ENCODE measurements at regions not wholly inside any gene's neighbourhood (a gene's known extent, or its start where the extent isn't known, plus 50 kb on each side); places are given as distances from the start of the nearest gene placed in this dataset.

DNA sequence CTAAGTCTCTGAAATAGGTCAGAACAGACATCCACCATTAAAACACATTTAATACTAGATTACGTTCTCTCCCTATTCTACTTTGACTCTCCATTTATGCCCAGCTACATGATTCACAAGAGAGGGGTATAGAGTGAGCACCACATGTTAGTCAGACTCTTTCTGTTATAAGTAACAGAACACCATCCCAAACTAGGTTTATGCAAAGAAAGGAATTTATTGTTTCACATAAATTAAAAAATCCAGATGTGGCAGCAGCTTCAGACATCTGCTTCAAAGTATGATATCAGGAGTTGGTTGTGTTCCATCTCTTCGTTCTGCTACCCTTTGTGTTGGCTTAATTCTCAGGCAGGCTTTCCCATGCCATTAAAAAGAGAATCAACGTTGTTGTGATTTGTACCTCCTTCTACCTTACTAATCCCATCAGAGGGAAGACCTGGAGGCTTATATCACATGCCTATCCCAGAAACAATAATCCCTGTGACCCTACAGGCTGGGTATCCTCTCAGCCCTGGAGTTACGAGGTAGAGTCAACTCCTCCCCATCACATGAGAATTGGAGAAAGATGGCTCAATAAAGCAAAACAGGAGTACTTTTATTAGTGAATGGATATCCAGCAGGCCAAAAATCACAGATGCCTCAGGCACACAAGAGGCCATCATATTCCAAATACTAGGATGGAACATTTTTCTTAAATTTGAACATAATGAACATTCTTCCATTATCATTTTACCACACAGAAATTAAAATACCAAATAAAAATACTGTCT lies 163.2 kb downstream of the SLC7A11 start:
- no peak for DNase-seq

DNA sequence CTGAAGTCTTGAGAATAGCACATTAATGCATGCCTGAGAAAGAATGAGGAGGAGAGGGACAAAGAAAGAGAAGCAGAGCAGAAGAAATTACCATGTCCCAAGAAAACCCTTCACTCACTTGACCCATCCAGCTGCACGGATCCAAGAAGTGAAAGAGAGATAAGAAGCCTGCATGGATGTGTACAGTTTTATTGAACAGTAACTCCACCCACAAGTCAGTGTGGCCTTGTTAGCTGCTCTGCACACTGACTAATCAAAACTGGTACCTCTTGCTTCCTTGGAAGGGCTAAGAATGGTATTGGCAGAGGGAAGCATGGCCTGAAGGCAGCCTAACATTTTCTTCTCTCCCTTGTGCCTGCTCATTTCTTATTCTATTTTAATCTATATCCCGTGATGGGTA lies 163.9 kb downstream of the SLC7A11 start:
- no peak for DNase-seq

DNA sequence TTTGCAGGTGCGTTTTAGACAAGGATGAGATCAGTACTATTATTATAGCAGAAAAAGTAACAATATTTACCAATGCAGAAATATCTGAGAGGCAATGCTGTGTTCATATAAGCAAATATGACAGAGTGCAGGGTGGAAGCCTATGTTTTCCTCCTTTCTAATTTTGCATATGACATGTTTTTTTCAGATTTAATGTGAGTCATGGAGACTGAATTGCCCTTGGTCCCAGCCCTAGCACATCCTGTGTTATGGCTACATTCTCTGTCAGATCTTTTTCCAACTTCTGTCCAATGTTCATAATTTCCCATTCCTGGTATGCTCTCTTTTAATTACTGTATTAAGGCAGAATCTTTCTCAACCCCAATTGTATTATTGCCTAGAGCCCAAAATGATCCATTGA lies 165.6 kb downstream of the SLC7A11 start:
- DNase-seq, result no peak

DNA sequence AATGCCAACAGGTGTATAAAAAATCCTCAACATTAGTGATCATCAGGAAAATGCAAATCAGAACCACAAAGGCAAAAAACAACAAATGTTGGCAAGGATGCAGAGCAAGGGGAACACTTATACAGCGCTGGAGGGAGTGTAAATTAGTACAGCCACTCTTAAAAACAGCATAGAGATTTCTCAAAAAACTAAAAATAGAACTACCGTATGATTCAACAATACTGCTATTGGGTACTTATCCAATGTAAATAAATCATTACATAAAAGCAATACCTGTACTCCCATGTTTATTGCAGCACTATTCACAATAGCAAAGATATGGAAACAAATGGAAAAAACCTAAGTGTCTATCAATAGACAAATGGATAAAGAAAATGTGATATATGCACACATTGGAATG lies 171.3 kb downstream of the SLC7A11 start:
- DNase-seq, result no peak

DNA sequence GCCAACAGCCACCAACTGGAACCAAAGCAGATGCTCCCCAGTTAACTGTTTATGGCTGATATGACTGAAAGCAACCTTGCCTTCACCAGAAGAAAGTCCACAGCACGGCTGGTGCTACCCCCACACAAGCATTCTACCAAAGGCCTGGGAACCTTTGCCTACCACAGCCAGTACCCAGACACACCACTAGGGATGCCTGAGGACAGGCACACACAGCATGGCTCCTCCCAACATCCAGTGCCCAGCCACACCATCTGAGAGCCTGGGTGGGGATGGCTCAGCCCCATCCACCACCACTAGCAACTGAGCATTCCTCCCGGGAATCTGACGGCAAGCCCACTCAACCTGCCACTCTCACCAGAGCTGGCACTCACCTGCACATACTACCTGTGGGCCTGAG lies 178.6 kb downstream of the SLC7A11 start:
- no peak for DNase-seq

DNA sequence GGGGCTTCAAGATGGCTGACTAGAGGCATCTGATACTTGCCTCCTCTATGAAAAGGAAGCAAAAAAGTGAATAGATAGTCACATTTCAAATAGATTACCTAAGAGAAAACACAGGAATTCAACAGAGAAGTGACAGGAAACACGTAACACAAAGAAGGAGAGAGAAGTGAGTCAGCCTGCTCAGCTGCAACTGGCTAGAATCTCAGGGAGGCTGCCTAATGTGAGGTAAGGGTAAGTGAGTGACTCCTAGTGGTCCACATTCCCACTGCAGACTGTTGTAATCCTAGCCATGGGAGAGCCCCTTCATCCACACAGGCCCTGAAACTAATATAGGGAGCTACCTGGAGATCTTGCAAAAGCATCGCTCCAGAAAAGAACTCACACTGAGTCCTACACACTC lies 179.2 kb downstream of the SLC7A11 start:
- no peak for DNase-seq

DNA sequence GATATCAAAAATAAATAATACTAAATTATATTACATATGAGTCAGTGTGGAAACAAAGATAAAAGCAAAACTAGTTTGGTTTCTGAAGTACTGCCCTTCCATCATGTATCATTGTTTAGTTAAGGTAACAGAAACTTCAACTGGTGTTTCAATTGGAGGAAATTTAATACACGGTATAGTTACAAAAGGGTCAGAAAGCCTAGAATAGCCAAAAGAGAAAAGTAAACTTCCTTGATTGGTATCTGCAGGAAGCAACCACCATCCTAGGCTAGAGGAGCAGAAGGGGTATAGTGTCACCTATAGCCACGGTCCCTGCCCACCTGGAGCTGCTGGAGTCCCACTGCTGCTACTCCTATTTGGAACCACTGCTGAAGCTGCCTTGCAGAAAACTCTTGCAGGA lies 185.6 kb downstream of the SLC7A11 start:
- no peak for DNase-seq

DNA sequence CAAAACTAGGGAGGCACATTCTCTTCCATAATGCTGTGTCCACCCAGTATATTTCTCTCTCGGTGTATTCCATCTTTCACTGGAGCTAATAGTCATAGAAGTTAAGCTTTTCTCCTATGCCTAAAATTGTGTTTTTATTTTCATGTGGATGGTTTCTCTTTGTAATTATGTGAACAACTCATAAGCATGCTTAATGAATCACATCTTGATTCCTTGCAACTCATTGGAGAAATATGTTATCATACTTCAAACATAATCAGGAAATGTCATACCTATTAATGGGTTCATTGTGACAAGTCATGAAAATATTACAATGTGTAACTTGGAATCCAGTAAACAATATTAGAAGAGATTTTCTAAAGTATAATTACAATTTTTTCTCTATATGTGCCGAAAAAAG lies 186.3 kb downstream of the SLC7A11 start:
- DNase-seq, result no peak

DNA sequence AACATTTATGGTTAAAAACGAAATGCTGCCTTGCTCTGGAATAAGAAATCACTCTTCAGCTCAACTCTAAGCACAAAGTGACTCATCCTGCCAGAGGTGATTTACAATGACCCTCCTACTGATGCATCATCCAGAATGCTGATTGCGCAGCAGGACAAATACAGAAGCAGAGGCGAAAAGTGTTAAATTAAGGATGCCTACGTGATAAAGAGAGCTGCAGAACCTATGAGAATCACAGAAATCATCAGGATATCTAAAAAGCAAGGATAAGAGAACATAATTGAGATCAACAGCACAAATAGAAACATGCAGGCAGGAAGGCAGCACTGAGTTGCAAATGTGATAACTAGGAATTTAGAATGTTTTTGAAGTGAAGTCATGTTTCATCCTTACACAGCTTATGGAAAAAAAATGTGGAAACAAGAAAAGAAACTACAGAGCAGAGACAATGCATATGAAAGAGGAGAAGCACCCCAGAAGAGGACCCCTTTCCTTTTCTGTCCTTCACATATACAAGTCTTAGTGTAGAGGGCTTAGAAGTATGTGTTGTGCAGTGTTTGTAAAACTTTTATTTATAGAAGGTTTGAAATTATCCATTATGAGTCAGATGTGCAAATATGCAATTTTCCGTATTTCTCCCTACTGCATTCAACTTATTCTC lies 188.4 kb downstream of the SLC7A11 start:
- peak; percentile 24 for DNase-seq

DNA sequence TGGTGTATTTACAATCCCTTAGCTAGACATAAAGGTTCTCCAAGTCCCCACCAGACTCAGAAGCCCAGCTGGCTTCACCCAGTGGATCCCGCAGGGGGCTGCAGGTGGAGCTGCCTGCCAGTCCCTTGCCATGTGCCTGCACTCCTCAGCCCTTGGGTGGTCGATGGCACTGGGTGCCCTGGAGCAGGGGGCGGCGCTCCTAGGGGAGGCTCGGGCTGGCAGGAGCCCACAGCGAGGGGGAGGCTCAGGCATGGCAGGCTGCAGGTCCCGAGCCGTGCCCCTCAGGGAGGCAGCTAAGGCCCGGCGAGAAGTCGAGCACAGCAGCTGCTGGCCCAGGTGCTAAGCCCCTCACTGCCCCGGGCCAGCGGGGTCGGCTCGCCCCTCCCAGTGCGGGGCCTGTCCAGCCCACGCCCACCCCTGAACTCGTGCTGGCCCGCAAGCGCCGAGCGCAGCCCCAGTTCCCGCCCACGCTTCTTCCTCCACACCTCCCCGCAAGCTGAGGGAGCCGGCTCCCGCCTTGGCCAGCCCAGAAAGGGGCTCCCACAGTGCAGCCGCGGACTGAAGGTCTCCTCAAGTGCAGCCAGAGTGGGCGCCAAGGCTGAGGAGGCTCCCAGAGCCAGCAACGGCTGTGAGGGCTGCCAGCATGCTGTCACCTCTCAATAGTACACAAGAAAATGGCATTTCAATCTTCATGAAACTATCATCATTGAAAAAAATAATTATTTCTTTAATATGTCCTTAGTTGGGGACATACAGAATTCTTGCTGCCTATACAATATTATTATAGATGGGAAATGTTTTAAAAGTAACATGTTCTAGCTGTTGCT lies 189.1 kb downstream of the SLC7A11 start:
- DNase-seq, result no peak

DNA sequence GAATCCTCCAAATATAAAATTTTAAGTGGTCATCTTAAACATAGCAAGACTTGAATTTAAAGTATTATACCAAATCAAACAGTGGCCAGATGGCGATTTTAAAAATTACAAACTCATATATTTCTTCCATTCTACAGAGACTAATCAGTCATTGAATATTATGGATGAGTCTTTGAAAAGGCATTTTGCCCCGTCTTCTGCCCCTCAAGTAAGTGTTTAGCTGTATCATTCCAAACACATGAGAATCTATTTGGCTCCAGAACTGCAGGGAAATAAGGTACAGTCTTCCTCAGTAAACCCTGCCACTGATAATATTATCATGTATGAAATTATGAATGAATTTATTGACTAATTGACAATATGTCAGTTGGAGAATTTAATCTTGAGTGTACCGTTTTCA lies 191.0 kb downstream of the SLC7A11 start:
- DNase-seq, result no peak

DNA sequence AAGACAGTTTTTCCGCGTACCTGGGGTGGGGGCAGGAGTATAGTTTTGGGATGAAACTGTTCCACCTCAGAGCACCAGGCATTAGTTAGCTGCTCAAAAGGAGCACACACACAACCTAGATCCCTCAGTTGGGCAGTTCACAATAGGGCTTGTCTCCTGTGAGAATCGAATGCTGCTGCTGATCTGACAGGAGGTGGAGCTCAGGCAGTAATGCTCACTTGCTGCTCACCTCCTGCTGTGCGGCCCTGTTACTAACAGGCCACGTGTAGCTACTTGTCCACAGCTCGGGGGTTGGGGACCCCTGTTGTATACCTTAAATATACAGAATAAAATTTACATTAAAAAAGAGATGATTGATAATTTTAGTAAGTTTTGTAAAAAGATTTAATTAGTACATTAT lies 191.5 kb downstream of the SLC7A11 start:
- no peak for DNase-seq

DNA sequence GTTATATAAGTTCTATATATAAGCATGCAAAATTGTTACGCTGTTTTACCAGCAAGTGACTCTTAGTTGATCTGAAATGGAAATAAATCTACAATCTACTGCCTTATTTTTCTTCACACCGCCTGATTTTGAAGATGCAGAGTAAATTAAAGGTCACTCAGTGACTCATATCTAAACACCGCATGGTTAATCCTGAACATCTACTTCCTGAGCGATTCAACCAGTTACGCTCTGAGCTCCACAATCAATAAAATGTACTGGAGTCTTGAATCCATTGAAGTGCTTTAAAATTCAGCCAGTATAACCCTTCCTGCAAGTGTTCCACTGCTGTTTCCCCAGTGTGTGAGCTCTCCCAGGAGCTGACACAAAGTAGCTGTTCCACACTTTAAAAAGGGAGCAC lies 192.8 kb downstream of the SLC7A11 start:
- DNase-seq, result no peak

DNA sequence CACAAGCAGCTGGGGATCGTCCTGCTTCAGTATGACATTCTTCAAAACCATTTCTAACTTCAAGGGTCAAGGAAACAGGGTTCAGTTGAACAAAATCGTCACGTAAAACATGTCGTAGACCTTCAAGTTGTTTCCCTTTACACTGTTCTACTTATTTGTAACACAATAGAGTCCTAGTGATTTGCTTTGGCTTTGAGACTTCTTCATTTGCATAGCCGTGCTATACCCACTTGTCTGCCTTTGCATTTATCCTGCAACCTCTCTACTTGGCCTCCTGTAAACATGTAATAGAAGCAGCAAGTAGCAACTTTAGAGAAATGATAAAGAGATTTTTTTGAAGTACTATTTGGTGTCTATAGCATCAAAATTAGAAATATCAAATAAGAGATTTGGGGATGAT lies 194.9 kb downstream of the SLC7A11 start:
- DNase-seq, result no peak

DNA sequence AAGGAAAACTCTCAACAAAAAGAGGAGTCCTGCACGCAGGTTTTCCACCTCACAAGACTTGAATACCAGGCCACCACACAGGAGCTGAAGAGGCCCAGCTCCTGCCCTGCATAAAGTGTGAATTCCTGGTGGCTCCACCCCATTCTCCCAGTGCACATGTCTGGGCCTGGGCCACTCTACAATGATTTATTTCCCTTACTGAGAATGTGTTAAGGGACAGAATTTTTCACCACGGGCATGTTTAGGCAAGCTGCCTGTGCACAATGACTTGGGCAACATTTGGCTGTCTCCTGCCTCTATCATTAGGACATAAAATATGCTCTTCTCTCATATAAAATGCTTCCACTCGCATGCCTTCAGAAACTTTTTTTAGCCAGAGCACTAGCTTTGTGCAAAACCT lies 197.1 kb downstream of the SLC7A11 start:
- DNase-seq, result no peak

DNA sequence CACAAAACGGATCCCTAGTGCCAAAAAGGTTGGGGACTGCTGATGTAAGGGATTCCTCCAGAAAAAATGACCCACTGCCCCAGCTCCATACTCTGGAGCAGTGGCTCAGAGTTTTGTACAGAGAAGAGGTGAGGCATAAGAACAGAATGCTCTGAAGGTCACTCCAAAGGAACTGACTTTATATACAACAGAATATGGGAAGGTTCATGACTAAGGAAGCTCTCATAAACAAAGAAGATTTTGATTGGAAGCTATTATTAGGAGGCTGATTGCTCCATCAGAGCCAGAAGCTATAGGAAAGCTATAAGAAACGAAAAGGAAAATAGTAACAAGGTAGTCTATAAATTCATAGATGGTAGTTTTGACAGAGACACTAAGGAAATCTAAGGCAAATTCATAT lies 203.1 kb downstream of the SLC7A11 start:
- DNase-seq, result no peak

DNA sequence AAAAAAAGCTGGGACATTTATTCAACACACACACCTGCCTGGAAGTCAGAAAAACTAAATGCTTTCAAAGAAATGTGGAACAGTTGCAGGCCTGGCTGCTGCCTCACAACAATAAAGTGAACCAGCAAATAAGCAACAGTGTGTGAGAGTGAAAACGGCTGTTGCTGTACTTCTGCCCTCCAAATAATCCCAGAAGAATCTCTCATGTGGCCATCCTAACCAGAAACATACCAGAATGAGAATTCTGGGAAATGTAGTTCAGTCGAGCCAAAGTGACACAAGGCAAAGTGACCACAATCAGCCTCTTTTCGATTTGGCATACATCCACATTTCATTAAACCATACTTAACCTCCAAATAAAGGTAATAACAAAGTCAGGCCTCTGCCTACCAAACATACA lies 204.5 kb downstream of the SLC7A11 start:
- DNase-seq, result no peak

DNA sequence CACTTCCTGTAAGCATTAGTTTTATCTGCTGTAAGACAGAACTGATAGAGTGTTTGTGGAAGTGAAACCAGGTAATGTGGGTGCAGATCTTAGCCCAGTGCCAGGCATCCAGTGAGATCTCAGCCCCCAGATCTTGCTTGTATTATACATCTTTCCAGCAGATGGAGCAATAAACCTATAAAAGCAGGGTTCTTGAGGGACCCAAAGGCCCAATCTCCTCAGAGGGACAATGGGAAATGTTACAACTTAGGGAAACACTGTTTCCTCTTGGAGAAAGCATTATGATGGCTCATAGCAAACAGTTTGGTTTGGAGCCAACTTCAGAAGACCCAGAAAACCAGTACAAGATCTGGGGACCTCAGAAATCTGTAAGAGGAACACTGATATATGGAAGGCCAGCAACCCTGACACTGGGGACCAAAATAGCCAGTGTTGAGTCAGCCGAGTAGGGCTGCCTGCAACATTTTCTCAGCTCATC lies 206.3 kb downstream of the SLC7A11 start:
- no peak for DNase-seq

DNA sequence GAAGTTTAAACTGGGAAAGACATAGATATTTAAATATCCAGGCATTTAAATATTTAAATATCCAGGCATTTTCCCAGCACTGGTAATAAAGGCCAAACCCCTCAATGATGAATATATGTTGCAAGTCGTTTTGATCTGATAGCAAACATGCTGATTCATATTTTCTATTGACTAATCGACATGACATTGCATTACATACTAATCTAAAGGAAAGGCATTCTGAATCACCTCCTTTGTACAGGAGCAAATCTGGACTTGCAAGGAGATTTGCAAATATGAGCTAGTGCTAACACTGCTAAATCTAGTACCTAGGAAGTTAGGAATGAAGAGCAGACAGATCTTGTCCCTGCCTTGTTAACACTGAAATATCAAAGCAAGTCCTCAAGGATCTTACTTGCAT lies 207.3 kb downstream of the SLC7A11 start:
- DNase-seq, result no peak

DNA sequence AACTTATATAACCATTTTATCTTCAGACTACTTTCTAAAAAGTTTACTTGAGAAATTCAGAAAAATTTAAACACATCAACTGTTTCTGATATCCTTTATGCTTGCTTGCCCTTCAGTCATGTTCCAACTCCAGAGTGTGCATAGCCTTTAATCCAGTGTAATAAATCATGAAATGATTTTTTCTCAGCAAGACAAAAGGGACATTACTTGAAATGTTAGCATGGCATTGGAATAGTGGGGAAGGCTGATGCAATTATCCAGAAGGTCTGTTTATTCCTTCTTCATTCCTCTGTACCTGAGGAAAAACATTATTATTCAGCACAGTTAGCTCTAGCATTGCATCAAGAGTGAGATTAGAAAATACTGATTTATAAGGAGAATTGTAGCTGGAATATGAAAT lies 209.9 kb downstream of the SLC7A11 start:
- no peak for DNase-seq

DNA sequence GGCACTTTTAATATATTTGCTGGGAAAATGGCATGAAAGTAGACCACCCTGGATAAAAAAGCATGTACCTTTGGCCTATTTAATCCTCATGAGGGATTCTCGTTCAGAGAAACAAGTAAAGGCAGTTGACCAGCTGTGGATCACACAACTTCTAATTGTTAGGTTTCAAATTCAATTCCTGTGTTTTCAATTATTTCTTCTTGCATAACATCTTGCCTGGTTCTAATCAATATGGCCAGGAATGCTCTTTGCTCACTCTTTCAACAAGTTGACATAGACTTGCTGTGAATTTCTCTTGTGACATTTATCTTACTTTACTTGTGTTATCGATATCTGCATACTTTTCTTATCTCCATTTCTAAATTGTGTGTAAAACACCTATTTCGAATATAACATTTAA lies 211.8 kb downstream of the SLC7A11 start:
- DNase-seq, result no peak

DNA sequence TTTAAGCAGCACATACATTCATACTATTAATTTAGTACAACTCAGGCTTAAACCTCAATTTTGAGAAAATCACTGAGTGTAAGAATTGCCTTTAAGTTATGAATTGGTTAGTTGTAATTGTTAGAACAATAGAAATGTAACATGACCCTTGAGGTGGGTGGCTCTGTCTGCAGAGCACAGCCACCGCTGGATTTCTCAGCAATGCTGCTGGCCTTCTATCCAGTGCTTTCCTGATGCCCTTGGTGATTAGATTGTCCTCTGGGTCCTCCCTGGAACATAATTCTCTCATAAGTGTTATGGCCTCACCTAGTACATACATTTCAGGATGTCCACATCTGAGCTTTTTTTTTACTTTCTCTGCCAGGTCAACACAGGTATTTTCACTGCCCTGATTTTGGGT lies 213.2 kb downstream of the SLC7A11 start:
- no peak for DNase-seq

DNA sequence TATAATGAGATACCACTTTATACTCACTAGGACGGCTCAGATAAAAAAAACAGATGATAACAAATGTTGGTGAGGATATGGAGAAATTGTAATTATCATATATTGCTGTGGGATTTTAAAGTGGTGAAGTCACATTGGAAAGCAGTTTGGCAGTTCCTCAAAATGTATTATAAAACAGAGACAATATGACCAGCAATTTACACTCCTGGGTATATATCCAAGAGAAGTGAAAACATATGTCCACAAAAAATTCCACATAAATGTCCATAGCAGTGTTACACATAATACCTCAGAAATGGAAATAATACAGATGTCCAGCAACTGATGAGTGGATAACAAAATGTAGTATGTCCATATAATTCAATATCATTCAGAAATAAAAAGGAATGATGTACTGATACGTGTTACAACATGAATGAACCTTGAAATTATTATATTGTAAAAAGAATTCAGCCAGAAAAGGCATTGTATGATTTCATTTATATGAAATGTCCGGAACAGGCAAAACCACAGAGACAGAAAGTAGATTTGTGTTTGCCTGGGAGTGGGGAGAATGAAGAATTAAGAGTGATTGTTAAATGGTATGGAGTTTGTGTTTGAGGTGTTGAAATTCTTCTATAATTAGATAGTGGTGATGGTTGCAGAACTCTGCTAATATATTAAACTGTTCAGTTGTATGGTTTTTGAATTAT lies 220.9 kb downstream of the SLC7A11 start:
- no peak for DNase-seq
